ENCODE measurements at regions not wholly inside any gene's neighbourhood (a gene's known extent, or its start where the extent isn't known, plus 50 kb on each side); places are given as distances from the start of the nearest gene placed in this dataset.

DNA sequence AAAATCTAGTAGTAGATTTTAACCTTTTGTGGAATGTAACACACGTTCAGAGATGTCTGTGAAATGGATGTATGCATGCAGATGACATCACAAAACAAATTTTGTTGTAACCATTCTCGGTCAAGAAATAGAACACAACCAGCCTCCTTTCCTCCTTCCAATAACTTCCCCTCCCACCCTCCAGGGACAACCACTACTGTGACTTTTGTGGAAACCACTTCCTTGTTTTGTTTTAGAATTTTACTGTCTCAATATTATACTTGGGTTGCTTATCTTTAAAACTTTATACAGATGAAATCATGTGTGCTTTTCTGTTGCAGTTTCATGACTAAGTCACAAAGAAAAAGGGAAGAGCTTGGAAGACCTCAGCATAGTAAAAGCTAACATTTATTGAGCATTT, 189.4 kb upstream of the NCAM1 start:
- no peak overlapping the region for H3K27ac ChIP-seq
- TF ChIP-seq, protein P1, sequence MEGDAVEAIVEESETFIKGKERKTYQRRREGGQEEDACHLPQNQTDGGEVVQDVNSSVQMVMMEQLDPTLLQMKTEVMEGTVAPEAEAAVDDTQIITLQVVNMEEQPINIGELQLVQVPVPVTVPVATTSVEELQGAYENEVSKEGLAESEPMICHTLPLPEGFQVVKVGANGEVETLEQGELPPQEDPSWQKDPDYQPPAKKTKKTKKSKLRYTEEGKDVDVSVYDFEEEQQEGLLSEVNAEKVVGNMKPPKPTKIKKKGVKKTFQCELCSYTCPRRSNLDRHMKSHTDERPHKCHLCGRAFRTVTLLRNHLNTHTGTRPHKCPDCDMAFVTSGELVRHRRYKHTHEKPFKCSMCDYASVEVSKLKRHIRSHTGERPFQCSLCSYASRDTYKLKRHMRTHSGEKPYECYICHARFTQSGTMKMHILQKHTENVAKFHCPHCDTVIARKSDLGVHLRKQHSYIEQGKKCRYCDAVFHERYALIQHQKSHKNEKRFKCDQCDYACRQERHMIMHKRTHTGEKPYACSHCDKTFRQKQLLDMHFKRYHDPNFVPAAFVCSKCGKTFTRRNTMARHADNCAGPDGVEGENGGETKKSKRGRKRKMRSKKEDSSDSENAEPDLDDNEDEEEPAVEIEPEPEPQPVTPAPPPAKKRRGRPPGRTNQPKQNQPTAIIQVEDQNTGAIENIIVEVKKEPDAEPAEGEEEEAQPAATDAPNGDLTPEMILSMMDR (IDR thresholded peaks at IDR 0.05) = no peak
- no peak for TF ChIP-seq ZFX (IDR thresholded peaks at IDR 0.05; ENCODE audit: borderline replicate concordance)

DNA sequence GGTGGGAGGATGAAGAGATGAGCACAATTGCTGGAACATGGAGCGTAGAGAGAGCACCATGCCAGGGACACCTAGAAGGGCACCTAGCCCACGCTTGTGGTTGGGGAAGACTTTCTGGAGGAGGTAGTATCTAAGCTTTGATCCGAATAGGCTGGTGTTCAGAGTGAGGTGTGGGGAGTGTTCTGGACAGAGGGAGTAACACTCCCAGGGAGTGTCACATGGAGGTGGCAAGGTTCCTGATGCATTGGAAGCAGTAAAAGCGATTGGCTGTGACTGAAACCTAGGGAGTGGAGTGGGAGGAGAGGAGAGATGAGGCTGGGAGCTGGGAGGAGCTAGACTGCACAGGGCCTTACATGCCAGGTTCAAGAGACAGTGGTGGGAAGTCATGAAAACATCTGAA, 188.0 kb upstream of the NCAM1 start:
- no peak for TF ChIP-seq ZFX (IDR thresholded peaks at IDR 0.05; ENCODE audit: borderline replicate concordance)
- TF ChIP-seq, protein P1 (IDR thresholded peaks at IDR 0.05) = no peak
- no peak overlapping the region for H3K27ac ChIP-seq

DNA sequence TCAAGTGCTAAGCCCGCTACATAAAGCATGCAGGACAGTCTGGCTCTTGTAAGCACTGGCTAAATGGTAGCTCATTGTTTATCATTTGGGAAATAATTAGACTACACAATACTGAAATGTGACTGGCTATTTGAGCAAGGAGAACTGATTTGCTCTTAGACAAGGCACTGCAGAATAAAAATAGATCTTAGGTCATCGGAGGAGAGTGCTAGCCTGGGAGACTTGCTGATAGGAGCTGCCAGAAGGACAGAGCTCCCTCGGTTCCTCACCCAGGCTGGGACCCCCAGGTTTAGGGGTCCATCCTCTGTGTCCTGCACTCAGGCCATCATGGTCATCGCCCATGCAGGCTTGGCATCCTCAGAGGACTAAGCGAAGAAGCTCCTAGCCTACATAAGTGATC, 184.4 kb upstream of the NCAM1 start:
- TF ChIP-seq ZFX (IDR thresholded peaks at IDR 0.05; ENCODE audit: borderline replicate concordance) = no peak
- TF ChIP-seq, protein P1 (IDR thresholded peaks at IDR 0.05) = no peak
- no peak overlapping the region for H3K27ac ChIP-seq

DNA sequence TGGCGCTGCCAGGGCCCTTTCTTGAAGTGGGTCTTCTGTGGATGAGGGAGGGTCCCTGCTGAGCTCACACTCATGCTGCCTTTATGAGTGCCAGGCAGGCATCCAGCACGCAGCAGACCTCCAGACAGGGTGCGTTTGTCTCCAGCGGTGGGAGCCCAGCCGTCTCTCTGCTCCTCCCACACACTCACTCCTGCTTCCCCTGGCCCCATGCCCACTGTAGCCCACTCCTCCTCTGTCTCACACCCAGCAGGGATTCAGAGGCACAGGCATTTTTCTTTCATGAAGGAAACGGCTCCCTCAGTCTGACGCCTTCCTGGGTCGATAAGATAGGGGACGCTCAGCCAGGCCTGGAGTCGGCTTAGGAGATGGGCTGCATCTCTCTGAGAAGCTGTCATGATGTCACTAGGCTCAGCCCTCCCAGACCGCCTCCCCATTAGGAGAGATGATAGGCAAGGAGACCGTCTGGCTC, 183.9 kb upstream of the NCAM1 start:
- no peak overlapping the region for H3K27ac ChIP-seq
- TF ChIP-seq, protein P1 (IDR thresholded peaks at IDR 0.05) = no peak
- no peak for TF ChIP-seq ZFX (IDR thresholded peaks at IDR 0.05; ENCODE audit: borderline replicate concordance)

DNA sequence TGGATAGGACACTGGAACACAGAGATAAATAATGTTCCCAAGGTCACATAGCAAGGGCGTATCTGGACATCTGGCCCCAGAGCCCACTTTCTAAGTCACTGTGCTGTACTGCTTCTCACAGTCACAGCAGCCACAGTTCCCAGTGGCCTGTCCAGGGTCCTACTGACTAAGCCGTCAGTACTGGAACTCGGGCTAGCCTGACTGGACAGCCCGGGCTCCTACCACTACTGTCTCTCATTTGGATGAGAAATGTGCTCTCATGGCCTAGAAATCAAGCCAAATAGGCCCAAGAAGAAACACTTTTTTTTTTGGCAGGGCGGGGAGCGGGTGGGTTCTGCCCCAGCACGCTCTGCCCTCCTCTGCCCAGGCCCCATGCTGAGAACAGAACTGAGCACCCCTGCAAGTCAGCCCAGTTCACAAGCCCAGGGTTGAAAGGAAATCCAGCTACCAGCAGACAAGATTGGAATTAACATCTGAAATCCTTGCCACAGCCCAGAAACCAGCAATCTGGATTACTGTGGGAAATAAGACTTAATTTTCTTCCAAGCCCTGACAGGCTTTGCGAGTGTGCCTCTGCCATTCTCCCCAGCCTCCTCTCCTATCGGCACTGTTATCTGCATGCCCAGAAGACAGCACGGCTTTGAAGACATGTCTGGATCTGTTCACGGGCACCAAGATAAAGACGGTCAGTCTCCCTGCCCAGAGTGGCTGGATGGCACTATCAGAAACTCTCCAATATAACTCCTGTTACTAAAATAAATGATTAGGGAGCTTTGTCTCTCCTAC, 182.9 kb upstream of the NCAM1 start:
- TF ChIP-seq, protein P1 (IDR thresholded peaks at IDR 0.05) = no peak
- no peak for TF ChIP-seq ZFX (IDR thresholded peaks at IDR 0.05; ENCODE audit: borderline replicate concordance)
- H3K27ac ChIP-seq = no peak overlapping the region

DNA sequence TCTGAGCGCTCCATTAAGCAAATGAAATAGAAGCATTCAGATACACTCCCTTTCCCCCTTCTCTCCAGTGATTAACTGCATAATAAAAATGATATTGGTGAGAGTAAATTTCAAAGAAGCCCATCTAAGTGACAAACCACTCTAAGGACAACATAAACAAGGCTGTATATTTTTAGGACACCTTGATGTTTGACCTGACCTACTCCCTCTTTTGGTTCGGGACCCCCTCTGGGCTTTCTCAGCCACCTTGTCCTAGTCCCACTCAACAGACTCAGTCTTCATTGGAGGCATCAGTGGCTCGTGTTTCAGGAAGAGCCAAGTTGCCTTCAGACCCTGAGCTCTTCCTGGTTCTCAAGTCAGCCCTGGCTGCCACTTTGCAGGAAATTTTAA, 182.3 kb upstream of the NCAM1 start:
- TF ChIP-seq, protein P1 (IDR thresholded peaks at IDR 0.05) = no peak
- no peak for TF ChIP-seq ZFX (IDR thresholded peaks at IDR 0.05; ENCODE audit: borderline replicate concordance)
- no peak overlapping the region for H3K27ac ChIP-seq

DNA sequence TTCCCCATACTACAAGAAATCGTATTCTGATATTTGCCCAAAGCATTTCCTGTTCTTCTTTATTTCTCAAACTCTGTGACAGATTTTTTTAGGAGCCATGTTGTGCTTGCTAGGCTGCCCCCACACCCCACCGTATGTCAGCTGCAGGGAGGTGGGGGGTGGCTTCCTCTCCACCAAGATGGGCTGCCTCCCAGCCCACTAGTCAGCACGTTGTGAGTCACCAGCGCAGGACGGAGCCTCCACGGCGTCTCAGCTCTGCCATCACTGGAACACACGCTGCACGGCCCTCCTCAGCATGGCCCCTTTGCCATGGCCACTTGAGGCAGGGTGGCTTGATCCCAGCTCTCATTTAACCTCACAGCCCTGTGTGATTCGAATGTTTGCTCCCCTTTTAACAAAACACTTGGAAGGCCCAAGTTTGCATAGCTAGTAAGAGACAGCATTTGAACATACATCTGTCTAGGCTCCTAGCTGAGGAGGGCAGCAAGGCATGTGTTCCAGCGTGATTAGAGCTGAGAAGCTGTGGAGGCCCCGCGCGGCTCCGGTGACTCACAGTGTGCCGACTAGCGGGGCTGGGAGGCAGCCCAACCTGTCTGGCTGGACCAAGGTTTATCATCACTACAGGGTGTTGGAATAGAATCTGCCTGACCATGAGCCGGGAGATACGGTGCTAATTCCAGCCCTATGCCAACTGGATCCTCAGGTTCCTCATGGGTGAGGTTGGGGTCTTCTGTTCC, 180.7 kb upstream of the NCAM1 start:
- no peak overlapping the region for H3K27ac ChIP-seq
- no peak for TF ChIP-seq ZFX (IDR thresholded peaks at IDR 0.05; ENCODE audit: borderline replicate concordance)
- TF ChIP-seq, protein P1 (IDR thresholded peaks at IDR 0.05) = no peak
